Activated naive CD4-positive, alpha-beta T cell treated with anti-CD3 and anti-CD28 coated beads, Interleukin-2, amount 50 U/mL, for 24 hours (primary cell): ENCODE measurements at regions not wholly inside any gene's neighbourhood (a gene's known extent, or its start where the extent isn't known, plus 50 kb on each side); places are given as distances from the start of the nearest gene placed in this dataset.

ENCODE experiments used
- H3K27ac Mint-ChIP-seq: one replicate; pipeline ENCODE4 v1.8.0; 2021; ENCODE audit warnings: mild to moderate bottlenecking, mixed read lengths
- H3K27me3 Mint-ChIP-seq: one replicate; pipeline ENCODE4 v1.8.0; 2021; ENCODE audit warnings: mixed read lengths
- H3K36me3 Mint-ChIP-seq: one replicate; pipeline ENCODE4 v1.8.0; 2021; ENCODE audit warnings: mixed read lengths
- H3K4me1 Mint-ChIP-seq: one replicate; pipeline ENCODE4 v1.8.0; 2021; ENCODE audit warnings: mixed read lengths
- H3K4me3 Mint-ChIP-seq: one replicate; pipeline ENCODE4 v1.8.0; 2021; ENCODE audit warnings: mild to moderate bottlenecking, mixed read lengths
- H3K9me3 Mint-ChIP-seq: one replicate; pipeline ENCODE4 v1.8.0; 2021; ENCODE audit warnings: mixed read lengths

DNA sequence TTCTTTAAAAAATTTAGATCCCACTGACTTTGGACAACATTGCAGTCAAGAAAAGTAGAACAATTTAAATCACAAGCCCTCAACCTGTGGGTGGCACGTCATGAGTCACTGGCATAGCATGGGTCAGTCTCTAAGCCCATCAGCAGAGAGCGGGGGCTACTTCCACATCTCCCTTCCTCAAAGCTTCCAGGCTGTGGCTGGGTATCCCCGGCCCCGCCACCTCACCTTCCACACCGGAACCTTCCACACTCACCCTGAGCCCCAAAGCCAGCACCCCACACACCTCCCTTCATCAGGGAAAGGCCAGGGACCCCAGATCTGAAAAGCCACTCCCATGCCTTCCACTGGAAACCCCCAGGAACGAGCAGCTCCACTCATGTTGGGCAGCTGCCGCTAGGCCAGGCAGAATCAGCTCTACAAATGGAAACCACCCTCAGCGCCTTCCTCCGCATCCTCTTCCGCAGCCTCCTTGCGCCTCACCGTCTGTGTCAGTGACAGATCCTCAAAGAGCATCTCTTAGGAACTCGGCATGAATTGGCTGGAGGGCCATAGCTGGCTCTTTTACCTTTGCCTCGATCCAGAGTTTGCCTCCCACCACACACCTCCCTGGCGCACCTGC lies 156.5 kb downstream of the ERCC6L2 start:
- Mint-ChIP-seq H3K4me3 (no peak overlapping the region), H3K4me1 (peaks cover 8% of the 10 kb centered on the region), H3K27ac (no peak overlapping the region), H3K36me3 (no peaks in the 10 kb centered on the region), H3K9me3 (no peaks in the 10 kb centered on the region), H3K27me3 (peaks cover 5% of the 10 kb centered on the region)

DNA sequence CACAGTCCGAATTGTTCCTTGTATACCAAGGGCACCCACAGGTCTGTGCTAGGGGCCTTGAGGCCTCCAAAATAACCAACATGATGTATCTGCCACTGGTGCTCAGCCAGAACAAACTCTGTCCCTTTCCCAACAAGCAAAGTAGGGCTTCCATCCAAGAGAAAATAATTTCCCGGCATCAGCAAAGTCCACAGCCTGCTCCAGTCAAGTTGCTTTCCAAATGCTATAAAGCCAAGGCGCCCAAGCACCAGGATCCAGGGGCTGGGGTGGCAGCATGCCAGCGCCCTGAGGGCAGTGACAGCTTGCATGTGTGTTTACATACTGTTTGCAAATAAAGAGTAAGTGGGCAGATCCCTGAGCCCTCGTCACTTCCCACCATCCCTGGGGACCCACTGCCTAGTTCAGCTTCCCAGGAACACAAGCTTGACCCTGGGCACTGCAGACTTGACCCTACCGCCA lies 155.9 kb downstream of the ERCC6L2 start:
- H3K4me3 Mint-ChIP-seq: no peak overlapping the region
- H3K4me1 Mint-ChIP-seq: peaks cover 14% of the 10 kb centered on the region
- H3K36me3 Mint-ChIP-seq: no peaks in the 10 kb centered on the region
- no peaks in the 10 kb centered on the region for H3K9me3 Mint-ChIP-seq
- peaks cover 5% of the 10 kb centered on the region for H3K27me3 Mint-ChIP-seq
- H3K27ac Mint-ChIP-seq: no peak overlapping the region

DNA sequence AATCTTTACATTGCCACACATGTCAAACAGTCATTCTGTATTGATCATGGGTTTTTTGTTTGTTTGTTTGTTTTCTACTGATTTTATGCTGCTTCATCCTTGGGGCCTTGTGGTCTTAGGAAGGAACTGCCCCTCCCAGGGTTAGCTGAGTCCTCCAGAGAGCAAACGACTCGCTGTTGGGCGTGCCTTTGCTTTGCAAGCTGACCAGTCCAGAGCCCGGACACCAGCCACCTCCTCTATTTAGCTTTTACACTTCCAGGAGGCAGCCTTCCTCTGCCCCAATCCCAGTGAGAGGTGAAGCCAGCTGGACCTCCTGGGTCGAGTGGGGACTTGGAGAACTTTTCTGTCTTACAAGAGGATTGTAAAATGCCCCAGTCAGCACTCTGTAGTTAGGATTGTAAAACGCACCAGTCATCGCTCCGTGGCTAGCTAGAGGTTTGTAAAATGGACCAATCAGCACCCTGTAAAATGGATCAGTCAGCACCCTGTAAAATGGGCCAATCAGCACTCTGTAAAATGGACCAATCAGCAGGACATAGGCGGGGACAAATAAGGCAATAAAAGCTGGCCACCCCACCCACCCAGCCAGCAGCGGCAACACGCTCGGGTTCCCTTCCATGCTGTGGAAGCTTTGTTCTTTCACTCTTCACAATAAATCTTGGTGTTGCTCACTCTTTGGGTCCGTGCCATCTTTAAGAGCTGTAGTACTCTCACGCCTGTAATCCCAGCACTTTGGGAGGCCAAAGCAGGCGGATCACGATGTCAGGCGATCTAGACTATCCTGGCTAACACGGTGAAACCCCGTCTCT lies 154.4 kb downstream of the ERCC6L2 start:
- no peaks in the 10 kb centered on the region for H3K9me3 Mint-ChIP-seq
- no peak overlapping the region for H3K27ac Mint-ChIP-seq
- H3K27me3 Mint-ChIP-seq: peaks cover 8% of the 10 kb centered on the region
- H3K4me1 Mint-ChIP-seq: peaks cover 20% of the 10 kb centered on the region
- H3K36me3 Mint-ChIP-seq: no peaks in the 10 kb centered on the region
- no peak overlapping the region for H3K4me3 Mint-ChIP-seq

DNA sequence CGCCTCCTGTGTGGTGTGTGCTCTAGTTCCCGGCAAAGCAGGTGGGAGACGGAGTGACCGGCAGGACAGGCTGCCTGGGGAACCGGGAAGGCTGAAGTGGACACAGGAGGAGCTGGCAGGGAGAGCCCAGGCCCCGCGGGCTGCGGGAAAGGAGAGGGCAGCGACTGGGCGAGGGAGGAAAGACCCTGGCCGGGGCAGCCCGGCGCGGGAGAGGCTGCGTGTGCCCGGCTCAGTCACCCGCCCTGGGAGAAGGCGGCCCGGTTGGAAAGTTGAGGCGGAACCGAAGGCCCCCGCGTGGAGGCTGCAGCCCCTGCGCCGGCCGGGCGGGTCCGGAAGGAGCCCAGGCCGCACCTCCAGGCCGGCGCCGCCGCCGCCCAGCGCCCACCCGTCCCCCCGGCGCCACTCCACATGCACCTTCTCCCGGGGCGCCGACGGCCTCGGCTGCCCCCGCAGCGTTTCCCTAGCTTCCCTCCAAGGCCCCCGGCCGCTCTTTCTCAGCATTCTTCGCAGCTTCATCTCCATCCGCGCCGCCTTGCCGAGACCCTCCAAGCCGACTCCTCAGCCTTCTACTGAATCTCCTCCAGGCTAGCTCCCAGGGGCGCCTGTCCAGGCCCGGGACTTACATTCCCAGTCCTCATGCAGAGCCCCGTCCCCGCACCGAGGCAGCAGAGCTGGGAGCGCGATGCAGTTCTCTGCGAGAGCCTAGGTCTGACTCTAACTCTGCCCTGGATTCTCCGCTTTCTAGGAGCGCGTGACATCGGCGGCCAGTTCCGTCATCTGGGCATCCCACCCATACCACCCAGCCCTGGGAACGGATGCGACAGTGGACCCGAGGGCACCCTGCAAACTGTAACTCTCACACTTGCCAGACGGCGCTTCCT lies 152.0 kb downstream of the ERCC6L2 start:
- Mint-ChIP-seq H3K4me1 (peaks cover 34% of the 10 kb centered on the region), H3K9me3 (no peaks in the 10 kb centered on the region), H3K27me3 (peaks cover 8% of the 10 kb centered on the region)

DNA sequence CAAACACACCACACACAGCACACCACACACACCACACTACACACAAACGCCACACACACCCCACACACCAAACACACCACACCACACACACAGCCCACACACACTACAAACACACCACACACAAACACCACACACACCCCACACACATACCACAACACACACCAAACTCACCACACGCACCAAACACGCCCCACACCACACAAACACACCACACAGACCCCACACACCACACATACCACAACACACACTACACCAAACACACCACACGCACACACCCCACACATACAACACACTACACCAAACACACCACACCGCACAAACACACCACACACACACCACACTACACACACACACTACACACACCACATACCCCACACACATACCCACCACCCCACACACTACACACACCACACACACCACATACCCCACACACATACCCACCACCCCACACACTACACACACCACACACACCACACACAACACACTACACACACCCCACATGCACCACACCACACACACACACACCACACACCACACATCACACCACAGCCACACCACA lies 151.2 kb downstream of the ERCC6L2 start:
- Mint-ChIP-seq H3K4me3 (peak overlapping the region; percentile 59), H3K27me3 (peaks cover 8% of the 10 kb centered on the region), H3K9me3 (no peaks in the 10 kb centered on the region), H3K4me1 (peaks cover 40% of the 10 kb centered on the region), H3K36me3 (no peaks in the 10 kb centered on the region), H3K27ac (peak overlapping the region; percentile 79)

More for the DNA sequence above, 152.0 kb downstream of the ERCC6L2 start:
- Mint-ChIP-seq H3K27ac (peak overlapping the region; percentile 70), H3K4me3 (peak overlapping the region; percentile 82), H3K36me3 (no peaks in the 10 kb centered on the region)

DNA sequence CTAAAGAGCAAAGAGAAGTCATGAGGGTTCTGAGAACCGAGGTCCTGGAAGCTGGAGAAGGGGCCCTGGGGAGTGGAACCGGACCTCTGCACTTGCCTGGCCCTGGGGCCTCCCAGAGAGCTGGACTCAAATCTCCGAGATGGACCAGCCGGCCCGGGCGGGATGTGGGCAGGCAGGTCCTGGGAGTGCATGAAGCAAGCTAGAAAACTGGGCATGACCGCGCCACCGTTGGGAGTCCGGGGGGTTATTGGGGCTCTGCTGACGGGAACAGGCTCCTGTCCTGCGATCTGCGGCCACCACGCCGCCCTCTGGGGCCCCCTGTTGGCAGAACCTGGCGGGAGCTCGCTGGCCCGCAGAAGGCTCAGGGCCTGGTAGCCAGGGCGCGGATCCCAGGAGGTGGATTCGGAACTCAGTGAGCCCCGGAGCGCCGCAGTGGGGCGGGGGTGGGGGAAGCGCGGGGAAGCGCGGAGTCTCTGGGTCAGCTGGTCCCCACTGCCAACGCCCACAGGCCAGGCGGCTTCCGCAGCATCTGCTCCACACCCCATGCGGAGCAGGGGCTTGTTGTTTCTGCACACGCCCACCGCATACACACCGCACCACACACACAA lies 150.6 kb downstream of the ERCC6L2 start:
- H3K4me3 Mint-ChIP-seq: peak overlapping the region; percentile 3
- no peaks in the 10 kb centered on the region for H3K9me3 Mint-ChIP-seq
- H3K27me3 Mint-ChIP-seq: peaks cover 8% of the 10 kb centered on the region
- no peaks in the 10 kb centered on the region for H3K36me3 Mint-ChIP-seq
- H3K27ac Mint-ChIP-seq: no peak overlapping the region
- H3K4me1 Mint-ChIP-seq: peaks cover 40% of the 10 kb centered on the region

DNA sequence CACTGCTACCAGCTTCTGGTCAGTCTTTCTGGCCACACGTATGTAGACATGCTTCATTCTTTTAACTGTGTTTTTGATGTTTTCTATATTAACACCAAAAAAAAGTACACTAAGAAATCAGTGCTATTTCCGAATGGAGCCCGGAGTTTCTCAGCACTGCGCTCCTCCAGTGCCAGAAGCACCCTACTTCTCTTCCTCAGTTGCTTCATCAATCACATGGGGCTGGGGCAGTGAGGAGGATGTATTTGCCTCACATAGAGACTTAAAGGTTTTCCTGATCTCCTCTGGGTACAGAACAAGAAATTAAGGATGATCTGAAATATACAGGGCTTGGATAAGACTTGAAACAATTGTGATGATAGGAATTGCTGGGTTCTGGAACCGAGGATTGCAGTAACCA lies 148.0 kb downstream of the ERCC6L2 start:
- peak overlapping the region; percentile 56 for H3K27ac Mint-ChIP-seq
- H3K4me1 Mint-ChIP-seq: peaks cover 57% of the 10 kb centered on the region
- peak overlapping the region; percentile 56 for H3K4me3 Mint-ChIP-seq

DNA sequence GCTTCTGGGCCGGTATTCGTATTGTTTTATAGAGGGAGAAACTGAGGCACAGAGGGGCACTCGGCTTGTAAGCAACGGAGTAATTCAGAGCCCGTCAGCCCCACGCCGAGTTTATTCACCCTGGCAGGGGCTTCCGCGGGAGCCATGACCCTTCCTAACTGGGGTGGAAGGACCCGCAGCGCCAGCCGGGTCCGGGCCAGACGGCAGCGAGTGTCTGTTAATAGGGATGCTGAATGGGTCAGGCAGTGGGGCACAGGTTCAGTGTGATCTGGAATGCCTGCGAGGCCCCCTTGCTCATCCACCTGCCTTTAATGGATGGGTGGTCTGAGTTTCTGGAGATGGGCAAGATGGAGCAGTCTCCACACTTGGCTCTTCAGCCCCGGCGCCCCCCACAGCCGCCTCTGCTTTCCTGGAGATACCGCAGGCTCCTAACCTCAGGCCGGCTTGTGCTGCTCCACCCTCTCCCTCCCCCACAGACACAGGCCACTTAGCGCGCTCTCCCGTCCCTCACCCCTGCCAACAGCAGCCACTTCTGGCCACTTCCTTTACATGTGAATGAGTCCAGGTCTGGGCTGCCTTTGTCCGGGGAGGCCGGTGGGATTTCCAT lies 147.1 kb downstream of the ERCC6L2 start:
- H3K4me3 Mint-ChIP-seq: peak overlapping the region; percentile 87
- no peaks in the 10 kb centered on the region for H3K36me3 Mint-ChIP-seq
- H3K27me3 Mint-ChIP-seq: peaks cover 3% of the 10 kb centered on the region
- peaks cover 56% of the 10 kb centered on the region for H3K4me1 Mint-ChIP-seq
- peak overlapping the region; percentile 41 for H3K27ac Mint-ChIP-seq
- H3K9me3 Mint-ChIP-seq: no peaks in the 10 kb centered on the region

More for the DNA sequence above, 148.0 kb downstream of the ERCC6L2 start:
- H3K9me3 Mint-ChIP-seq: no peaks in the 10 kb centered on the region
- no peaks in the 10 kb centered on the region for H3K36me3 Mint-ChIP-seq
- peaks cover 6% of the 10 kb centered on the region for H3K27me3 Mint-ChIP-seq

DNA sequence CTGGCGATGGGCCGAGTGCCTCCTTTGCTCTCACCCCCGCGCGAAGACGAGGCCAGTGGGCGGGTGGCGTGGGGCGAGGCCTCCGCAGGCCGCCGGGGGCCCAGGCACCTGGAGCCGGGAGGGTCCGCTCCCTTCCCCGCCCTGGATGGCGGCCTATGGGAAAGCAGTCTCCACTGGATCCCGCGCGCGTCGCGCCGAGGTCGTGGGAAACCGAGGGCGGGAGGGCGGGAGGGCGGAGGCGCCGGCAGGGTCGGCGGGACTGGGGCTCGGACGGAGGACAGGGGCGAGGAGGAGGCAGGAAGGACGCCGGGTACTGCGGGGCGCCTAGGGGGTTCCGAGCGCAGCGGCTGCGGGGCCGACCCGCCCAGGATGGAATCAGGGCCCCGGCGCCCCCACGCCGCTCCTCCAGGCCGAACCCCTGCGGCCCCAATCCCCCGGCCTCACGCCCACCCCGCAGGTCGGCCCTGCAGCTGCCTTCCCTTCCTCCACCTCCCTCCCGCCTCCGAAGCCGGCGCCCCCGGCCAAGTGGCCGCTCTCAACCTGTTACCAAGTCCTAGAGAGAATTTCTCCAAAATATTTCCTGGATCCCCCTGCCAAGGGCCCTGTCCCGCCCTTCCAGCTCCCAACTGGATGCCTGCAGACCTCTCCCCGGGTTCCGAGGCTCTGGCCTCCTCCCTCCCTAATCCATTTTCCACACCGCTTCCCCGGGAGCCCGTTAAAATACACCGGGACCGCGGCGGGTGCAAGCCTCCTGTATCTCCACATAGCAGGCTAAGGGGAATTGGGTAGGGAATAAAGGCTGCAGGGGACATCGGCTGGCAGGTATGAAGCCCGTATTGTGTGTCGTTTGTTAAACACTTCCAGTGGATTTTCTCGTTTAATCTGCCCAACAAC lies 146.3 kb downstream of the ERCC6L2 start:
- no peaks in the 10 kb centered on the region for H3K36me3 Mint-ChIP-seq
- peak overlapping the region; percentile 88 for H3K4me3 Mint-ChIP-seq
- H3K9me3 Mint-ChIP-seq: no peaks in the 10 kb centered on the region
- H3K4me1 Mint-ChIP-seq: peaks cover 61% of the 10 kb centered on the region
- H3K27ac Mint-ChIP-seq: peak overlapping the region; percentile 41
- peaks cover 3% of the 10 kb centered on the region for H3K27me3 Mint-ChIP-seq

DNA sequence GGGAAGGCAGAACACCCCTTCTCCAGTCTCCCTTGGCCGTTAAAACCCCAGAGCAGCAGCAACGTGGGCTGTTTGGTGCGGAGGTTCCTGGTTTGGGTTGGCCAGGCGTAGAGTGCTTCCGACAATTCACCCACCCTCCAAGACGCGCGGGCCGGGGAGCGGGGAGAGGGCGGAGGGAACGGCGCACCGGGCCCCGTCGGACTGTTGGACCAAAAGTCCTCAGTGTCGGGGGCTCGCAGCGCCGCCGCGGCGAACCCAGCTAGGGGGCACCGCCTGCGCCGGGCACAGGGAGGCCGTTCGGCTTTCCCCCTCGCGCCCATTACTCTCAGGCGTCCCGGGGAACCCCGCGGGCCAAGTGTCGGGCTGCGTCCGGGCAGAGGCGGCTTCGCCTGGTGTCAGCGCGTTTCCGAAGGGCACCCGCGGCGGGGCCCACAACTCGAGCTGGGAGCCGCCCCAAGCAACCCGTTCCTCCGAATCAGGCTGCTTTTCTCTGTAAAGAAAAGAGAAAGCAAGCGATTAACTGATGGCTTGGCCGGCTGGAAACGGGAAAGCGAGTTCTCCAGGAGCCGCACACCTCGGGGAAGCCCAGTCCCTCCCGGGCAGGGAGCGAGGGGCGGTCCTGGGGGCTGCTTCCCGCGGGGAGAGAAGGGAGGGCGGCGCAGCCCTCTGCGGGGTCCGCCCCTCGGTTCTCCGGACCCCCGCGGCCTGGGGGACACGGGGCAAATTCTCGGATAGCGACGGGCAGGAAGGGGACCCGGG lies 145.5 kb downstream of the ERCC6L2 start:
- no peaks in the 10 kb centered on the region for H3K36me3 Mint-ChIP-seq
- peaks cover 64% of the 10 kb centered on the region for H3K4me1 Mint-ChIP-seq
- H3K27ac Mint-ChIP-seq: peak overlapping the region; percentile 77
- peaks cover 3% of the 10 kb centered on the region for H3K27me3 Mint-ChIP-seq
- H3K4me3 Mint-ChIP-seq: peak overlapping the region; percentile 88
- H3K9me3 Mint-ChIP-seq: no peaks in the 10 kb centered on the region

DNA sequence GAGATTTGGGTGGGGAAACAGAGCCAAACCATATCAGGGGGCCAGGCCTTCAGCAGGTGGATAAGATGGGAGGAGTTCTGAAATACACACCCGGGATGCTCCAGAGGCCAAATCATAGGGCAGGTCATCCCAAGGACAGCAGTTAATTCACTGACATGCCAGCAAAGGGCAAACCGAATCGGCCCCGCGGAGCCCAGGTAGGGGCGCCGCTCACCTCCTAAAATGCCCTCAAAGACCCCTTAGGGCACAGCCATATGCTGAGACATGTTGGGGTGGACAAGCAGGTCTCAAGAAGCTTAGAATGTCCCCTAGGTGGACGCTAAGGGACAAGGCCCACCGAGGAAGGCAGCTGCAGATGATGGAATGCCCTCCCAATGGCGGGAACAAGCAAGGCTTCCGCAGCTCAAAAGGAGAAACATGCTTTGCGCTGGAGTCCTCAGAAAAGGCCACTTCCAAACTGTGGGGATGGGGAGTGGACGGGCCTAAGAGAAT lies 144.9 kb downstream of the ERCC6L2 start:
- Mint-ChIP-seq H3K36me3 (no peaks in the 10 kb centered on the region), H3K9me3 (no peaks in the 10 kb centered on the region), H3K27ac (peak overlapping the region; percentile 77), H3K4me1 (peaks cover 64% of the 10 kb centered on the region), H3K27me3 (no peaks in the 10 kb centered on the region), H3K4me3 (peak overlapping the region; percentile 88)
